ENCODE measurements at regions not wholly inside any gene's neighbourhood (a gene's known extent, or its start where the extent isn't known, plus 50 kb on each side); places are given as distances from the start of the nearest gene placed in this dataset.
"Not testable (repeated sequence)": the region's sequence is repeated elsewhere in the genome, so short reads cannot be mapped to it uniquely, and the experiment has no call there.

GRCh38 chr2:226093364-226093763 lies 693.9 kb downstream of the NYAP2 start:
- no peak for TF ChIP-seq CTCF (IDR thresholded peaks at IDR 0.05)
- no peak for TF ChIP-seq POLR2A (IDR thresholded peaks at IDR 0.05)
- DNase-seq: no peak
- 66 to 71% methylated on average over 2 of the region's 2 CpGs for WGBS, 2 donors

GRCh38 chr2:226088366-226088674 lies 688.8 kb downstream of the NYAP2 start:
- Histone ChIP-seq H3K27ac (no peak overlapping the region), H3K36me3 (ENCODE audit: low read depth, missing control alignments) (no peaks in the 10 kb centered on the region), H3K4me3 (no peak overlapping the region), H3K27me3 (no peaks in the 10 kb centered on the region), H3K9me3 (no peaks in the 10 kb centered on the region), H3K4me1 (no peaks in the 10 kb centered on the region)
- 52 to 71% methylated on average over 3 of the region's 3 CpGs for WGBS, 2 donors
- no peak for DNase-seq
- TF ChIP-seq POLR2A (IDR thresholded peaks at IDR 0.05) (no peak), CTCF (IDR thresholded peaks at IDR 0.05) (no peak)
- intact Hi-C loops (cut with DNase I; ENCODE audit: low total_unique reads): no loop called here

More at GRCh38 chr2:226093364-226093763, 693.9 kb downstream of the NYAP2 start:
- no peaks in the 10 kb centered on the region for H3K27me3 ChIP-seq
- H3K9me3 ChIP-seq: no peaks in the 10 kb centered on the region
- no peaks in the 10 kb centered on the region for H3K4me1 ChIP-seq
- H3K36me3 ChIP-seq (ENCODE audit: low read depth, missing control alignments): no peaks in the 10 kb centered on the region
- H3K27ac ChIP-seq: no peak overlapping the region
- intact Hi-C loops (cut with DNase I; ENCODE audit: low total_unique reads): no loop called here
- no peak overlapping the region for H3K4me3 ChIP-seq

DNA sequence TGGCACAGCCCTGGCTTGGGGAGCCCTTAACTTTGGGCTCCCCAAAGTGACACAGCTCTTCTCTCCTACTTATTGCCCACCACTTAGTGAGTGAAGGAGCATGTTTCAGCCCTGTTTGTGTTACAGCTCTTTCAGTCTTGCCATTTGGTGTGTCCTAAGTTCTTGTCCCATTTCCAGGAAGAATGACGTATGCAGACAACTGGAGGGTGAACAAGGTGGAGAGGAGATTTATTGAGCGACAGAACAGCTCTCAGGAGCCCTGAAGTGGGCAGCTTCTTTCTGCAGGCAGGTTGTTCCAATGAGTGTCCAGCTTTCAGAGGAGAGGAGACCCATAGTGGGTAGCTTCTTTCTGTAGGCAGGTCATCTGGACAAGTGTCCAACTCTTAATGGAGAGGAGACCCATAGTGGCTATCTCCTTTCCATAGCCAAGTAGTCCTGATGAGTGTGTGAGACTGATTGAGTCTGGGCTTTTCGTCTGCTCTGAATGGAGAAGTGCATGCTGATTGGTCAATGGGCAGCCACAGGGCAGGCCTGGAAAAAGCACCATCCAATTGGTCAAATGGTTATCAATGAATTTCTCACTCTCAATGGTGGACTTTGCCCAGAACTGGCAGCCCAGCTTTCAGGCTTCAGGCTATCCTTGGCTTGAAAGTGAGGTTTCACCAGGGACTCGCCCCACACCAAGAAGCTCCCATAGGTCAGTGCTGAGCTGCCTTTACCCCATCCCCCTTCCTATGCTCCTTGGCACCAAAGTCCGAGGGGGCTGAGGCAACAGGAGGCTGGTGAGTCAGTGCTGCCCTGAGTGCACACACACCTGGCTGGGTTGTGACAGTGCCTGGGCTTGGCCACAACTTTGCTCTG lies 688.2 kb downstream of the NYAP2 start:
- 74 to 85% methylated on average over 4 to 5 of the region's 5 CpGs for WGBS, 2 donors
- DNase-seq: no peak
- Histone ChIP-seq H3K4me1 (no peaks in the 10 kb centered on the region), H3K9me3 (no peaks in the 10 kb centered on the region), H3K27ac (no peak overlapping the region), H3K4me3 (no peak overlapping the region), H3K27me3 (no peaks in the 10 kb centered on the region), H3K36me3 (ENCODE audit: low read depth, missing control alignments) (no peaks in the 10 kb centered on the region)
- intact Hi-C loops (cut with DNase I; ENCODE audit: low total_unique reads): no loop called here
- TF ChIP-seq POLR2A (IDR thresholded peaks at IDR 0.05) (no peak), CTCF (IDR thresholded peaks at IDR 0.05) (no peak)

GRCh38 chr2:226087051-226087450 lies 687.5 kb downstream of the NYAP2 start:
- Histone ChIP-seq H3K27me3 (no peaks in the 10 kb centered on the region), H3K4me3 (no peak overlapping the region), H3K4me1 (no peaks in the 10 kb centered on the region), H3K36me3 (ENCODE audit: low read depth, missing control alignments) (no peaks in the 10 kb centered on the region), H3K27ac (no peak overlapping the region), H3K9me3 (no peaks in the 10 kb centered on the region)
- intact Hi-C loops (cut with DNase I; ENCODE audit: low total_unique reads): no loop called here
- TF ChIP-seq POLR2A (IDR thresholded peaks at IDR 0.05) (no peak), CTCF (IDR thresholded peaks at IDR 0.05) (no peak)
- no peak for DNase-seq
- 87 to 99% methylated on average over 2 to 3 of the region's 3 CpGs for WGBS, 2 donors

DNA sequence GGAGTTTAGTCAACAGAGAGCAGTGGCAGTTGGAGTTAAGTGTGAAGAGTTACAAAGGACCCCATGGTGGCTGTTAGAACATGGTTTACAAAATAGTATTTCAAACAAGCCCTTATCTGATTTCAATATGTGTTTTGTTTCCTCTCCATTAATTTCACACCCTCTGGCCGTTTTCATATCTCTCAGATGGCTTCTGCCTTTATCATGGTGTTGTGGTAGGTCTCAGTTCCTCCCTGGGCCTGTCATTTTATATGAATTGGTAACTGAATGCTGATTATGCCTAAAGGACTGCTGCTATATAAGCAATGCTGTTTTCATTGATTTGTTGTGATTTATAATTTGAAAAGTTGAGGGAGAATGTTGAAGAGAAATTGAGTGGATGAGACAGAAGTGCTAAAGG lies 686.7 kb downstream of the NYAP2 start:
- Histone ChIP-seq H3K4me3 (no peak overlapping the region), H3K9me3 (no peaks in the 10 kb centered on the region), H3K4me1 (no peaks in the 10 kb centered on the region), H3K36me3 (ENCODE audit: low read depth, missing control alignments) (no peaks in the 10 kb centered on the region), H3K27me3 (no peaks in the 10 kb centered on the region), H3K27ac (no peak overlapping the region)
- intact Hi-C loops (cut with DNase I; ENCODE audit: low total_unique reads): no loop called here
- DNase-seq: no peak
- WGBS, 2 donors: 52 to 58% methylated on average over 1 of the region's 1 CpG
- TF ChIP-seq POLR2A (IDR thresholded peaks at IDR 0.05): no peak
- TF ChIP-seq CTCF (IDR thresholded peaks at IDR 0.05): no peak

GRCh38 chr2:226085425-226085824 lies 685.9 kb downstream of the NYAP2 start:
- DNase-seq; H3K36me3 ChIP-seq (ENCODE audit: low read depth, missing control alignments); H3K27ac ChIP-seq; intact Hi-C loops (cut with DNase I; ENCODE audit: low total_unique reads); H3K4me3 ChIP-seq; H3K27me3 ChIP-seq; H3K4me1 ChIP-seq; H3K9me3 ChIP-seq: not testable (repeated sequence)

Data from testis (tissue), 2 donors.